ENCODE measurements at regions not wholly inside any gene's neighbourhood (a gene's known extent, or its start where the extent isn't known, plus 50 kb on each side); places are given as distances from the start of the nearest gene placed in this dataset.

DNA sequence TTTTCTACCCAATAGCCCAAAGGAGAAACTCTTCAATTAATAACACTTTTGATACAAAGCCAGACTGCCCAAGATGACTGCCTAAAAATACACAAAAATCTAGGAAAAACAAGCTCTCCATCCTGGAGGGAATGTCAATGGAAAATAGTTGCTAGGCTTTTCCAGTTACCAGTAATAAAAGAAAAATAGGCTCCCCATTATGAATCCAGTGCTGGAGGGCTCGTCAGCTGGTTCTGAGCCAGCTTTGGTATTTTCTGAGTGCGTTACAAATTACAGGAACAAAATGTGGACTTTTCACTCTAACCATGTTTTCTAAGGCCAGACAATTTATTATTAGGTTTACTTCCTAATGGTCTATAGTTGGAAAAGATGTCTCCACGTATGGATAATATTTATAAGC, 414.5 kb downstream of the ACTL7B start:
- TF ChIP-seq ZNF140 (tag by site-specific recombination; IDR thresholded peaks at IDR 0.05) (no peak), GLIS2 (tag by site-specific recombination; IDR thresholded peaks at IDR 0.05) (no peak), ZNF16 (tag by site-specific recombination; IDR thresholded peaks at IDR 0.05; ENCODE audit: low read depth) (no peak), SETDB1 (IDR thresholded peaks at IDR 0.05; ENCODE audit: insufficient read length, low read length) (no peak), ZNF24 (tag by site-specific recombination; IDR thresholded peaks at IDR 0.05) (no peak)
- TF ChIP-seq, protein P1, sequence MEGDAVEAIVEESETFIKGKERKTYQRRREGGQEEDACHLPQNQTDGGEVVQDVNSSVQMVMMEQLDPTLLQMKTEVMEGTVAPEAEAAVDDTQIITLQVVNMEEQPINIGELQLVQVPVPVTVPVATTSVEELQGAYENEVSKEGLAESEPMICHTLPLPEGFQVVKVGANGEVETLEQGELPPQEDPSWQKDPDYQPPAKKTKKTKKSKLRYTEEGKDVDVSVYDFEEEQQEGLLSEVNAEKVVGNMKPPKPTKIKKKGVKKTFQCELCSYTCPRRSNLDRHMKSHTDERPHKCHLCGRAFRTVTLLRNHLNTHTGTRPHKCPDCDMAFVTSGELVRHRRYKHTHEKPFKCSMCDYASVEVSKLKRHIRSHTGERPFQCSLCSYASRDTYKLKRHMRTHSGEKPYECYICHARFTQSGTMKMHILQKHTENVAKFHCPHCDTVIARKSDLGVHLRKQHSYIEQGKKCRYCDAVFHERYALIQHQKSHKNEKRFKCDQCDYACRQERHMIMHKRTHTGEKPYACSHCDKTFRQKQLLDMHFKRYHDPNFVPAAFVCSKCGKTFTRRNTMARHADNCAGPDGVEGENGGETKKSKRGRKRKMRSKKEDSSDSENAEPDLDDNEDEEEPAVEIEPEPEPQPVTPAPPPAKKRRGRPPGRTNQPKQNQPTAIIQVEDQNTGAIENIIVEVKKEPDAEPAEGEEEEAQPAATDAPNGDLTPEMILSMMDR (tag by site-specific recombination; IDR thresholded peaks at IDR 0.05): no peak
- TF ChIP-seq, protein P2, sequence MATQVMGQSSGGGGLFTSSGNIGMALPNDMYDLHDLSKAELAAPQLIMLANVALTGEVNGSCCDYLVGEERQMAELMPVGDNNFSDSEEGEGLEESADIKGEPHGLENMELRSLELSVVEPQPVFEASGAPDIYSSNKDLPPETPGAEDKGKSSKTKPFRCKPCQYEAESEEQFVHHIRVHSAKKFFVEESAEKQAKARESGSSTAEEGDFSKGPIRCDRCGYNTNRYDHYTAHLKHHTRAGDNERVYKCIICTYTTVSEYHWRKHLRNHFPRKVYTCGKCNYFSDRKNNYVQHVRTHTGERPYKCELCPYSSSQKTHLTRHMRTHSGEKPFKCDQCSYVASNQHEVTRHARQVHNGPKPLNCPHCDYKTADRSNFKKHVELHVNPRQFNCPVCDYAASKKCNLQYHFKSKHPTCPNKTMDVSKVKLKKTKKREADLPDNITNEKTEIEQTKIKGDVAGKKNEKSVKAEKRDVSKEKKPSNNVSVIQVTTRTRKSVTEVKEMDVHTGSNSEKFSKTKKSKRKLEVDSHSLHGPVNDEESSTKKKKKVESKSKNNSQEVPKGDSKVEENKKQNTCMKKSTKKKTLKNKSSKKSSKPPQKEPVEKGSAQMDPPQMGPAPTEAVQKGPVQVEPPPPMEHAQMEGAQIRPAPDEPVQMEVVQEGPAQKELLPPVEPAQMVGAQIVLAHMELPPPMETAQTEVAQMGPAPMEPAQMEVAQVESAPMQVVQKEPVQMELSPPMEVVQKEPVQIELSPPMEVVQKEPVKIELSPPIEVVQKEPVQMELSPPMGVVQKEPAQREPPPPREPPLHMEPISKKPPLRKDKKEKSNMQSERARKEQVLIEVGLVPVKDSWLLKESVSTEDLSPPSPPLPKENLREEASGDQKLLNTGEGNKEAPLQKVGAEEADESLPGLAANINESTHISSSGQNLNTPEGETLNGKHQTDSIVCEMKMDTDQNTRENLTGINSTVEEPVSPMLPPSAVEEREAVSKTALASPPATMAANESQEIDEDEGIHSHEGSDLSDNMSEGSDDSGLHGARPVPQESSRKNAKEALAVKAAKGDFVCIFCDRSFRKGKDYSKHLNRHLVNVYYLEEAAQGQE (tag by site-specific recombination; IDR thresholded peaks at IDR 0.05): no peak
- TF ChIP-seq, protein P3, sequence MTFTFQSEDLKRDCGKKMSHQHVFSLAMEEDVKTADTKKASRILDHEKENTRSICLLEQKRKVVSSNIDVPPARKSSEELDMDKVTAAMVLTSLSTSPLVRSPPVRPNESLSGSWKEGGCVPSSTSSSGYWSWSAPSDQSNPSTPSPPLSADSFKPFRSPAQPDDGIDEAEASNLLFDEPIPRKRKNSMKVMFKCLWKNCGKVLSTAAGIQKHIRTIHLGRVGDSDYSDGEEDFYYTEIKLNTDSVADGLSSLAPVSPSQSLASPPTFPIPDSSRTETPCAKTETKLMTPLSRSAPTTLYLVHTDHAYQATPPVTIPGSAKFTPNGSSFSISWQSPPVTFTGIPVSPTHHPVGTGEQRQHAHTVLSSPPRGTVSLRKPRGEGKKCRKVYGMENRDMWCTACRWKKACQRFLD (tag by site-specific recombination; IDR thresholded peaks at IDR 0.05): no peak
- TF ChIP-seq, protein P4, sequence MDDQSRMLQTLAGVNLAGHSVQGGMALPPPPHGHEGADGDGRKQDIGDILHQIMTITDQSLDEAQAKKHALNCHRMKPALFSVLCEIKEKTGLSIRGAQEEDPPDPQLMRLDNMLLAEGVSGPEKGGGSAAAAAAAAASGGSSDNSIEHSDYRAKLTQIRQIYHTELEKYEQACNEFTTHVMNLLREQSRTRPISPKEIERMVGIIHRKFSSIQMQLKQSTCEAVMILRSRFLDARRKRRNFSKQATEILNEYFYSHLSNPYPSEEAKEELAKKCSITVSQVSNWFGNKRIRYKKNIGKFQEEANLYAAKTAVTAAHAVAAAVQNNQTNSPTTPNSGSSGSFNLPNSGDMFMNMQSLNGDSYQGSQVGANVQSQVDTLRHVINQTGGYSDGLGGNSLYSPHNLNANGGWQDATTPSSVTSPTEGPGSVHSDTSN (CRISPR knock-in tag; IDR thresholded peaks at IDR 0.05): no peak
